Stimulated activated CD8-positive, alpha-beta memory T cell treated with anti-CD3 and anti-CD28 coated beads, Interleukin-12 subunit alpha, Interleukin-12 subunit beta, amount 100 ng/mL, for 1 hour (primary cell): ENCODE measurements at regions not wholly inside any gene's neighbourhood (a gene's known extent, or its start where the extent isn't known, plus 50 kb on each side); places are given as distances from the start of the nearest gene placed in this dataset.
"Not testable (repeated sequence)": the region's sequence is repeated elsewhere in the genome, so short reads cannot be mapped to it uniquely, and the experiment has no call there.

ENCODE experiments used
- DNase-seq: peaks from one replicate; pipeline ENCODE4 v3.0.0-alpha.2; 2020; ENCODE audit warnings: low read depth

DNA sequence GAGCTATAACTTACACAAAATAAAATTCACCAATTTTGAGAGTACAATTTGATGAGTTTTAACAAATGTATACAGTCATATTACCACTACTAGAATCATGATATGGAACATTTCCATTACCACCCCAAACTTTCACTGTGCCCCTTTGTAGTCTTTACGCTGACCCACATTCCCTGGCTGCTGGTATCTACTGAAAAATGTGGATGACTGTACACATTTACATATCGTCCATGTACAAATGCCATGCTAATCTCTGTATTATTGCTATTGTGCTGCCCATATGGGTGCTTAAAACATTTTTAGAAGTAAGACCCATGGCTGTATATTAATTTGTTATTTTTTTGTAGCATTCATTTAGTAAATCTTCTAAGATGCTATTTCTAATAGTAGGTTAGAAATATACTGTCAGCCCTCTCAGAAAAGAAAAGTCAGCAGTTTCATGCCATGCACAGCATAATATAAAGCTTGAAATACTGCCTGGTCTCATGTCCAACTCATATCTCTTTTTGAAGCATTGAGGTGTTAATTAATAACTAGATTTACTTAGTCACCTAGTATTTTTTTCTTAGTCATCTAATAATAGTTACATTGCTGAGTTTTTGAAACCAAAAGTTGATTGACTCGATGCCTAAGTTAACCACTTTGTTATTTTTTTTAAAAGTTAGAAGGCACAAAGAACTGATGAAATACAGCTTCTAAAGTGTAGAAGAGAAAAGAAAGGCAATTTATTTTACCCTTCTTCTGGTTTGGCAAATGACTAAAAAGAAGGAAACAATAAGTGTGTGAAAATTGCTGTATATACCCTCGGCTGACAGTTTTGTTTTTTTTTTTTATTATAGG, 188.3 kb upstream of the MEF2C start:
- DNase-seq, result no peak

DNA sequence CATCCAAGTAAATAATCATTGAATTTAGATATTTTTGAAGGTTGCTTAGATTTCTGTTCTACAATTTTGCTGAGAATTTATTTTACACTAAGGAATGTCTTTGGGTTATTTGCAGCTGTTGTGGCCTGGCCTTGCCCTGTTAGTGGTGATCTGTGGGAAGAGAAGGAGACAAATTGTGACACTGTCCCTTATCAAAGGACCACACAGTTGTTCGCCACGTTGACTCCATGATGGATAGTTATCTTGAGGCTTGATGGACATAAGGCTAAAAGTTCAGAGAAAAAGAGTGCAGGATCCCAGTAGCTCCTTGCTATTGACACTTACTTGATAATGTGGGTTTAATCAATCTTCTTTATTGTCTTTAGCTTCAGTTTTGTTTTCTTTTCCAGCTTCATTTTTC, 186.6 kb upstream of the MEF2C start:
- DNase-seq, result no peak

DNA sequence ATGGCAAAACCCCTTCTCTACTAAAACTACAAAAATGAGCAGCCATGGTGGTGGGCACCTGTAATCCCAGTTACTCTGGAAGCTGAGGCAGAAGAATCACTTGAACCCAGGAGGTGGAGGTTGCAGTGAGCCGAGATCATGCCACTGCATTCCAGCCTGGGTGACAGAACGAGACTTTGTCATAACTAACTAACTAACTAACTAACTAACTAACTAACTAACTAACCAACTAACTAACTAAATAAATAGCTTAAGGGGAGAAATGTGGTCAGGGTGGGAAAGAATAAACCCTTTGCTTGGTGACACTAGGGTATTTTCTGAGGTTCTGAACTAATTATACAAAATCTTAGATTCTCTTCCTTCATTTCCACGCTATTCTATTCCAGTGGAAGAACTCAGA, 184.4 kb upstream of the MEF2C start:
- no peak for DNase-seq

DNA sequence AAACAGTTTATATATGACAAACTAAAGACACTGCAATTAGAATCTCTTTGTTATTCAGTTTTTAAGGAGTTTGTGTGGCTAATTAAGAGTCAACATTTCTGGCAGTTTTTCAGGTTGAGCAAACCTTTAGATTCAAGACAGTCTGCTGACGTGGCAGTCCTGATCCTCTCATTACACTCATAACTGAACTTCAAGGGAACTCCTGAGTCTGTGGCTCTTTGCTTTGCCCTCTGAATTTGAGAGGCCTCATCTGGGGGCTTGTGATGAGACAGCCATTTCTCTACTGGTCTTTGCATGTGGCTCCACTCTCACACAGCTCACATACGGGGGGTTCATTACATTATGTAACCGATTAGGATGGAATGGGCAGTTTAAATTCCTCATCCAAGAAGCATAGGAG, 182.9 kb upstream of the MEF2C start:
- no peak for DNase-seq

DNA sequence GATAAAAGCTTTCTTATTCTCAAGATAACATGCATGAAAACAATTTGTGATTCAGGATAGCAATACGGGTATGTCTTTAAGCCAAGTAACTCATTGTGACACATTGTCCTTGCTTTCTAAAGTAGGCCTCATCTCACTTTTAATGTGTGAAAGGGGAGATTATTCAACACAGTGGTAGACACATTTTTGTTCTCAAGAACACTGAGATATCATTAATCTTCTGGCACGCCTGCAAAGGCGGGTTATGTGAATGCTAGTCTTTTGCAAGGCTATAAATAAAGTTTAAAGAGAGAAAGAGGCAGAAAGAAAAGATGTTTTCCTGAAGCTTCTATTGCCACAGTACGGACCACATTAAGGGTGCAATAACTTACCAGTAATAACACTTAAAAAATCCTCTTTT, 181.8 kb upstream of the MEF2C start:
- DNase-seq, result no peak

DNA sequence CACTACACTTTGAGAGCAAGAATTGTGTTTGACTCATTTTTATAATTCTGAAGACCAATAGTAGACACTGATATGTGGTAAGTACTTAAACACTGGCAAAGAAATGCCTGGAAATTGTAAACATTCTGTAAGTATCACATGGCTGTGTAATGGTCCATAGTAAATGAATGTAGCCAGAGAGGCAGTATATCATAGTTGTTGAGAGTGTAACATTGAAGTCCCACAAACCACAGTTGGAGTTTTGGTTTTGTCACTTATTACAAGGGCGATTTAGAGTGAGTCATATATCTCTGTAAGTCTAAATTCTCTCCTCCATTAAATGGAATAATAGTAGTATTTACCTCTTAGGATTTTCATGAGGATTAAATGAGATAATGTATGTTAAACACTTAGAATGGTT, 181.1 kb upstream of the MEF2C start:
- no peak for DNase-seq

DNA sequence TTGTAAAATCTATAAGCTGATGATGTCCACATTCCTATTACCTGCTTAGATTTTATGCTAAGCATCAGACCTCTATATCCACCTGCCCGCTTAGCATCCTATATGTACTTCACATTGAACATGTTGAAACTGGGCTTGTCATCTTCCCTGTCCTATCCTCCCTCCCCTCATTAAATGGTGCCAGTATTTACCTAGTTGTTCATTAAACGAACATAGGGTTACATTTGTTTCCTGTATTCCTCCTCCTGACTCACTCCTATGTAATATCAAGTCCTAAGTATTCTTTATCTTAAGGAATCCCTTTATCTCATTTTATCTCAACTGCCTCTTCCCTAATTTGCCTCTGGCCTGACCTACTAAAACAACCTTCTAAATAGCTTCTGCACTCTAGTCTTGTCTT, 177.8 kb upstream of the MEF2C start:
- no peak for DNase-seq

DNA sequence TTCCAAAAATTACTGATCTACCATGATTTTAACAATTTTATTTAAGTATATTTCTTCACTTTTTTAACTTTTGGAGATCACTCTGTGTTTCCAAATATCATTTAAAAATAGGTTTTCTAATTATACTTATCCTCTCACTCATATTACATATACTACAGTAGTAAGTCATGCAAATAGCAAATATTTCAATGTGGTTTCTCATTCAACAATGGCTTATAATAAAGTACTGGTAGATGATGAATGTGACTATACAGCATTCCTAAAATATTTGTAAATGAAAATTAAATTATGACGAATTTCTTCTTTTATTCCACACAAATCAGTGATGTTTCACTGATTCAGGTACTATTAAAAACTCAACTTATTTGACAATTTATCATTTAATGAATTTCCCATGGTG, 176.3 kb upstream of the MEF2C start:
- DNase-seq, result no peak

DNA sequence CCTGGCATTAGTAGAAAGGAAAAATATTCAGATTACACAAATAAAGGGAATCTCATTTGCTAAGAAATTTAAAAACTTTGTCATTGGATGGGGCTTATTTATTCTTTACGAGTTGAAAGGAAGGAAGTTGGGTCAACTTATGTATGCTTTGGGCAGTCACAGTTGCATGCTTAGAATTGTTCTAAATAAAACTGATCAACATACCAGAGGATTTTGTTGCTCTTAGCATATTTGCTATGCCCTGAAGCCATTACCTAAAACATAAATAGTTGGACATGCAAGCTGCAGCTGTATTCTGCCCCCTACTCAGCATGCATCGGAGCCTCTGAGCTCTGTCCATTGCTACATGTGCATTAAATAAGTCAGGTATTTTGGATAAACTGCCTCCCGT, 172.7 kb upstream of the MEF2C start:
- no peak for DNase-seq

DNA sequence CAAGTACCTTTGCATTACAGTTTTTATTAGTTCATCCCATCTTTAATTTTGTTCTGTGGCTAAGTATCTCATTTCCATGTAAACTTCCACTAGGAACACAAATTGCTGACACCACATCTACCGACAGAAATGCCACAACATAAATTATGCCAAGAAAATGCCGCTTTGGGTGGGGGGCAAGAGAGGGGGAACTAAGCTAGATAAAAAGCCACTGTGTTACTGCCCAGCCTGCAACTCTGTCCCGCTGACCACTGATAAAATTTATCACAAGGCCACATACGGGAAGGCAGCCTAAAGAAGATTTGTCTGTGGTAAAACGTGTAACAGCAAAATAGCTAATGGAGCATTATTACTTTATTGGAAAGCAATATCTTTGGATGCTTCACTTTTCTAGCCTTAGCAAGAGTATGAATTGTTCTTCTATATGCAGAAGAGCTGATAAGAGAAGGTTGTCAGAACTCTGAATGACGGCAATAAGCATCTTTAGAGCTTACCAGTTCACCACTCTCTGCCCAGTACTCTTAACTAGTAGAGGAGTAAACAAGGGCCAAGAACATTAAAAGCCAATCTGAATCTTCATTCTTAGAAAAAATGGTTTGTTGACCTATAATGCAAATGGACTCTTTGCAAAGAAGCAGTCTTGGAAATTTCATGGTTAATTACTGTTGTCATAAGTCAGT, 172.2 kb upstream of the MEF2C start:
- DNase-seq, result no peak

DNA sequence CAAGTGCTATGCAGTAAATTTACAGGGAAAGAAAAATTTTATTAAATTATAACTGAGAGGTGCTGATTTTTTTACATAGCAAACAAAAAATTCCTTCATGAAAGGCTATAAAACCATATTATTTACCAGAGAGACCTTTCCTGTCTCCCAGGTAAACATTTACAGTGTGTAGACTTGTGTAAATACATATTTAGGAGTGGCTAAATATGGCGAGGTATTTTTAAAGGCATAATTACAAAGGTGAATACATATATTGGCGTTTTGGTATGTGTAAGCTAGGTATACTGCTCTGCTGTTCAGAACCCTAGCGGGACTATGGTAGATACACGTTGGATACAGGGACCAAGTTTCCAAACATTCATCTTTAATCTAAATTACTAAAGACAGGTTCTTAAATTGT, 170.6 kb upstream of the MEF2C start:
- no peak for DNase-seq

DNA sequence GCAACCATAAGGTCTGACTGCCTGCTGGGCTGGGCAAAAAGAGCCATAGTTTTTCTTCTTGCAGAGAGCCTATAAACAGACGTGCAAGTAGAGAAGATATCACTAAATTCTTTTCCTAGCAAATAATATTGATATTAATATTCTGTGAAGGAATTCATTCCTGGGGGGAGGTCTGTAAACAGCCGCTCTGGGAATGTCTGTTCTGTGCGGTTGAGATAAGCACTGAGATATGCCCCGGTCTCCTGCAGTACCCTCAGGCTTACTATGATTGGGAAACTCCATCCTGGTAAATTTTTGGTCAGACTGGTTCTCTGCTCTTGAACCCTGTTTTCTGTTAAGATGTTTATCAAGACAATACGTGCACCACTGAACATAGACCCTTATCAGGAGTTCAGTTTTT, 167.1 kb upstream of the MEF2C start:
- not testable (repeated sequence) for DNase-seq

DNA sequence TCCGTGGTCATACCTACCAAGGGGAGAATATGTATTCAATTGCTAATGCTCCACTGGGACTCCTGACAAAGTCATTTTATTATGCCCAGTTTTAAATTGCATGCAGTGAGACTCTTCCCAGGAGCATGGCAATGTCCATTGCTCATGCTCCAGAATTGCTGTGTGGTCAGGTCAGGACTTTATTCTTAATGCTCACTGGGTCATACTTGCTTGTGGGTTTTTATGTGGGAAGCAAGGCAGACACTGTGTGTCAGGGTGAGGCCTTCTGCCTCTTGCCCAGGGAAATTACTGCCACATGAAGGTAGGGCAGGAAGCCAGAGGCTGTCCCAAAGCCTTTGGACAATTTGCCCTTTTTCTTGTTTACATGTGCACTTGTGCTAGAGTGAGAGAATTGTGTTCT, 164.6 kb upstream of the MEF2C start:
- DNase-seq, result no peak

DNA sequence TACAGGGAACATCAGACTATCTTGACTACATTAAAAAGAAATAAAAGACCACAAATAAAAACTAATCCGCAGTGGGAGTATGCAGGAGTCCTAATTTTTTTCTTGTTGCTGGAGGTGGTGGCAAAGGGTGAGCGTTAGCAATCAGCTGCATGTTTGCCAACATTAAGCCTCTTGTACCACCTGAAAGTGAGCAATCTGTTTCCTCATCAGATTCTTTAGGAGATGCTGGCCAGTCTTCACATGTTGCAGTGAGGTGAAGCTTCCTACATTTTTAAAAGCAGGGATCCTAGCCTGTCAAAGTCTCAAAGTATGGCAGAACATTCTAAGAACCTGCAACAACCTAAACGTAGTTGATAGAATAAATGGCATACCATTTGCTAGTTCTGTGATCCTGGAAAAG, 162.2 kb upstream of the MEF2C start:
- no peak for DNase-seq

DNA sequence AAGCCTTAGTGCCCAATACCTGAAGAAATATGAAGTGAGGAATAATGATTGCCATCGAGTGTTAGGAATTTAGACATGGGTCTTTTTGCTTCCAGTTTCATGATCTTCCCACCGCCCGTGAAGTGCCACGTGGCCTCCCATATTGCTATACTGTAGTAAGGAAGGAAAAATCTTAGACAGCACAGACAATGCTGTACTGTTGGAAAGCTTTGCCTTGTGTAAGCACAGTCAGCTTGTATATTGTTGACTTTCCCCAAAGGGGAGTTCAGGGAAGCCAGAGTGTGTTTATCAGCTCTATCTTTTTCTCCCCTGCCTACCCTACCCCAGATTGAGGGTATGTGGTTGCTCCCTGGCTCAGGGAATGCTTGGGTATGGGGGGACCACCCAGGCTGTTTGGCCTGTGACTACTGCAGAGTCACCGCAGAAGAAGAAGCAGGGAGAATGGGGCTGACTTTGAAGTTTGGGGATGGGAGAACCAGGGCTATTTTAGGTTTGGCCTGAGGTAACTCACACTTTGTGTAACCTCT, 161.8 kb upstream of the MEF2C start:
- DNase-seq, result no peak

DNA sequence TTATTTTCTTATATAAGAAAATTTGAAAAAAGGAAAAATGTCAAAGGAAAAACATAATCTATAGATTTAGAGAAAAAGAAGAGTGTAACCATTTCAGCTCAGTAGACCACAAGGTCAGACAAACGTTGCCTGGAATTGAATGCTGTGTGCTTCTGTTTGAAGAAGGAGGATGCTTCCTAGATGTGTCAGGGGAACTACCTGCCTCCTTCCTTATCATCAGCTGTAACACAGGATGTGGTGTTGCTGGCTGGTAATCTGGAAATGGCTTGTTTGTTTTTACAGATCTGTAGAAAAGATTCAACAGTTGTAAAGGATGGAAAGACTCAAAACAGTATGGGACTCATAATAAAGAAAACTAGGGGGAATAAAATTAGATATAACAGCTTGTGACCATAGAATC, 160.7 kb upstream of the MEF2C start:
- DNase-seq, result no peak

DNA sequence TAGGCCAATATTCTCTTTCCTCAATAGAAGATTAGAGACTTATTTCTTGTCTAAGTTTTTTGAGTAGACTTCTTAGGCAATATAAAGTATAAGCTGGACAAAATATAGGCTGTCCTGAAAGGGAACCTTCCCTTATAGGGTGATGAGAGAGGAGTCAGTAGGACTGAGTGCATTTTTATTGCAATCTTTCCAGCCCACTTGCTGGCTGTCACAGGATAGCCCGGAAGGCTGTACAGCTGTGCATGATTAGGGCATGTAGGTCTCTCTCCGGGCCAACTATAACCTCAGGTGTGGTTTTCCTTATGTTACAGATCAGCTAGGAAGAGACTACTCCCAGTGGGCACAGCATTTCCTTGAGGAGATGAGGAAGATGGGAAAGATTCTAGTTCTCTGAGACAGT, 159.8 kb upstream of the MEF2C start:
- no peak for DNase-seq

DNA sequence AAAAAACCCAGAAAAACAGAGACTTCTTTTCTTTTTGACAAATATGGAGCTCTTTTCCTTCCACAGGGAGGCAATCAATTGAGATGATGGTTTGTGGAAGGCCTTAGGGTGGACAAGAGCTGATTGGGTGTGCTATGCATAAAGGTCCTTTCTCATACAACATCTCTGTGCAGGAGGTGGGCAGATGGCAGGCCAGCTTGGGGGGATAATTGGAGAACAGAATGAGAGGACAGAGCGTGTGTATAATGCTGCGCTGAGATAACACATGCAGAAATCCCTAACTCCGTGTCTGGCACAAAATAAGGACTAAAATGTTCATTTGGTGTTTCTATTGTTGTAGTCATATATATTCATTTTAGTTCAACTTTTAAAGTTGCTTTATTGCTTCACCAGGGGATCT, 159.0 kb upstream of the MEF2C start:
- no peak for DNase-seq

DNA sequence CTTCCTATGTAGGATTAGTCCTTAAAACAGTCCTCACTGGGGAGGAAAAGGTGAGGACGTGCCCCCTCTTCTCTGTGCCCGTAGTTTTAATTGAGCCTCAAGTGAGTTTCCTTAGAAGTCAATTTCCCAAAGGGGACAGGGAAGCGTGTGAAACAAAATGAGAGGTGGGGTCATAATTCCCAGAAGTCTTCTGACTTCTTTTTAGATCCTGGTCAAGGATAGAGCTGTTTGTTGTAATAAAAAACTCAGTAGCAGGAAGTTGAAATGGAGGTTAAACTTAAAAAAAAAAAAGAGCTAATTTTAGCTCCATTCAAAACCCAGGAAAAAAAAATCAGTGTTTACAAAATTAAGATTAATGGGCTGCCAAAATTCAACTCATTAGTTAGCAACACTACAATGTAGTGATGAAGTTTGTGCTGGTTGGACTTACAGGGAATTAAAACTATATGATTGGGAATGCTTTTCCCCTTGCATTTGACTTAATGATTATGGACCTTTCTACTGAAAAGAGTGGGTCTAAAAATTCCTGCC, 158.3 kb upstream of the MEF2C start:
- no peak for DNase-seq

DNA sequence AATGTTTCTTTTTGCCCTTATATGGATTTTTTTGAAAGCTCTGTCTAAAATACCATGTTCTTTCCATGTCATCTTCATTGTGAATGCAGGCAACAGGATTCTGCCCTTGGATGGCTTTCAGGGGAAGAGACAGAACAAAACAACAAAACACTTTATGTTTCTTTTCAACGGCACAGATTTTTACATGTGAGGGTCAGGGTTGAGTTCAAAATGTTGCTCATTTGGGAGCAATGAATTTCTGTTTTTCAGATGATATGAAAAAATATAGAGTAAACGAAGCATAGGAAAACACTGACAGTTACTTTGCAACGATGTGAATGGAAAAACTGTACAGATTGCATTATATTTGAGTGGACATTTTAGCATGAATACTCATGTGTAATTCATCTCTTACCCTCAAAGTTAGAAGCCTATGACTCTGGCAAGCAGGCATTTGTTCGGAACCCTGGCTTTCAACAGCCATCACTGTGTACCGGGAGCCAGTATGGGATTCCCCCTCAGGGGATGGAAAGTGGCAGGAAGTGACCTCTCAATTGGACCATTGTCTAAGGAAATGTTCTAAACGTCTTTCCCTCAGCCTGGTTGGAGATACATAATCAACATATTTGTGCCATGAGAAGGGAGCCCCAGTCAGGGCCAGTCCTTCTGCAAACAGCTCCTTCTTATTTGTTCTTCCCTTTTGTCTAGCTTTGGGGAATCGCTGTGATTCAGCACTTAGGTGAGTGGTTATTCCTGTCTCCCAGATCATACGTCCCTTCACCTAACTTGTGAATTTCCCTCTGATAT, 153.9 kb upstream of the MEF2C start:
- no peak for DNase-seq

DNA sequence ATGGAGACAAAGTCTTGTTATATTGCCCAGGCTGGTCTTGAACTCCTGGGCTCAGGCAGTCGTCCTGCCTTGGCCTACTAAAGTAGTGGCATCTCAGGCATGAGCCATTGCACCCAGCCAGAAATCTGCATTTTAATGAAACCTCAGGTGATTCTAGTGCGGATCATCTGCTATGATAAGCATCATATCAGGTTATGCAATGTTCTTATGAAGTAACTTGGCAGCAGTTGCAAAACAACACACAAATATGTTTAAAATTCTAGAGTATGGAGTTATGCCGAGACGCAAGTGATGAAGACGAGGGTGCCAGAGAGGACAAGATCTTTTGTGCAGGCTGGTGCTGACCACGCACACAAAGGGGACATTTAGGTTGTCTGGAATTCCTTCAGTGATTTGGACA, 153.2 kb upstream of the MEF2C start:
- no peak for DNase-seq

DNA sequence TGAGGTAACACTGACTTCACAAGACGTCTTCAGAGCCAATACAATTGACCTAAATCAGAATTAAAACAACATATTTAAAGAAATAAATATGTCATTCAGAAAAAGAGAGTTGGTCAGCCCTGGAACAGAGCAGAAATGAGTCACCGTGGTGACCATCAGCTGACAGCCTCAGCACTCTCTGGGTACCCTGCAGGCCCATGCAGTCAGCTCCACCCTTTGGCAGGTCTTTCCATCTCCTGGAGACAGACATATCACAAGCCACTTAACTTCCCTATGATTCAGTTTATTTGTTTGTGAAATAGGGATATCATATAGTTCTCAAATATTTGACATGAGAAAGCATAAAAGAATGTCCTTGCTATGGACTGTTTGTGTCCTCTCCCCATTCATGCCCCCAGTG, 151.6 kb upstream of the MEF2C start:
- no peak for DNase-seq

DNA sequence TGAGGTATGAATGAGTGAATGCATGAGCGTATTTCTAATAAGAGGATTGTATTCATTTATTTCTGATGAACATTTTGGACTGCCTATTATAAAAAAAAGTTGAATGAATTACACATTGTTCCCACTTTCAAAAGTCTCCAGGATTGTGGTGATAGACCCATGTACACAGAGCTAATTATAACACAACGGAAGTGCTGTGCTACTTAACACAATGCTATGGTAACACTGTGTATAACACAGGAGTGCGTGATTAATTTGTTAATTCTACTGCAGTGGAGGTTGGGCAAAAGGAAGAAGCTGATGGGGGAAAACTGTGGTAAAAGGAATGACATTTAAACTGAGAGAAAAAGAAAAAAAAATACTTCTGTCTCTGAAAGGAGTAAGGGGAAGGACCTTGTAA, 147.8 kb upstream of the MEF2C start:
- DNase-seq, result no peak
